Endothelial cell of umbilical vein (primary cell): ENCODE measurements at regions not wholly inside any gene's neighbourhood (a gene's known extent, or its start where the extent isn't known, plus 50 kb on each side); places are given as distances from the start of the nearest gene placed in this dataset.

Experiments
- BruUV-seq: library from RNA; stranded (reverse); fragments of 400-500 nt; replicated peaks from 2 replicates; lab custom pipeline; 2021; lab: Mats Ljungman, UMichigan
- CTCF ChIA-PET: fragments of 300-600, 350-600 bp; sonication (Branson Sonifier 250); formaldehyde crosslinking; loops from one replicate; lab custom pipeline; 2021; ENCODE audit warnings: antibody characterized with exemption, inconsistent platforms; lab: Charles Lee
- POLR2A ChIA-PET: fragments of 300-600, 350-600 bp; sonication (Branson Sonifier 250); formaldehyde crosslinking; loops from one replicate; lab custom pipeline; 2021; ENCODE audit warnings: antibody characterized with exemption, inconsistent platforms; lab: Charles Lee
- DNase-seq: peaks from one replicate; pipeline ENCODE4 v3.0.0-alpha.2; 2011; ENCODE audit warnings: low read depth, low spot score
- FAIRE-seq: peaks from 2 replicates; lab custom pipeline; 2011; peaks lifted over from hg19 to GRCh38; lab: Jason Lieb, UNC
- H2AFZ ChIP-seq: 2 replicates; pipeline ENCODE4 v1.6.0; 2012; ENCODE audit warnings: low read depth, low read length, control low read depth, inconsistent platforms
- H3K27ac ChIP-seq: 2 replicates; pipeline ENCODE4 v1.5.1; 2011; ENCODE audit warnings: low read depth, mild to moderate bottlenecking, control low read depth, low read length, moderate library complexity; ENCODE audit not compliant: insufficient read depth
- H3K27me3 ChIP-seq, 2 experiments: 2 replicates each; pipeline versions ENCODE4 v1.6.0 to v1.6.1; 2011; ENCODE audit warnings: low read length in 2 of 2, mixed read lengths in 1 of 2; ENCODE audit not compliant: control insufficient read depth in 2 of 2, insufficient read depth in 2 of 2
- H3K36me3 ChIP-seq, 2 experiments: 2 replicates in 1 of 2; 3 replicates in 1 of 2; pipeline ENCODE4 v1.5.1; 2011; ENCODE audit warnings: low read length in 2 of 2, mild to moderate bottlenecking in 1 of 2, moderate library complexity in 1 of 2; ENCODE audit not compliant: control insufficient read depth in 2 of 2, insufficient read depth in 2 of 2; ENCODE audit errors: extremely low read depth in 1 of 2
- H3K4me1 ChIP-seq: 3 replicates; pipeline ENCODE4 v1.5.1; 2011; ENCODE audit warnings: mild to moderate bottlenecking, low read length; ENCODE audit not compliant: control insufficient read depth, insufficient read depth; ENCODE audit errors: extremely low read depth
- H3K4me2 ChIP-seq: 2 replicates; pipeline ENCODE4 v1.6.1; 2011; ENCODE audit warnings: low read length, control low read depth, mixed read lengths; ENCODE audit not compliant: insufficient read depth
- H3K4me3 ChIP-seq, 3 experiments: fragments of 200-600 bp in 1 of 3; sonication (generic), shearing (Covaris generic) in 1 of 3; replicated peaks in 1 of 3; 2 replicates each; pipeline ENCODE4 v1.5.1; 2011 to 2016; ENCODE audit warnings: control low read depth in 3 of 3, low read length in 3 of 3, mild to moderate bottlenecking in 2 of 3, inconsistent platforms in 1 of 3, low read depth in 1 of 3, moderate library complexity in 1 of 3; ENCODE audit not compliant: insufficient read depth in 1 of 3
- H3K79me2 ChIP-seq: 2 replicates; pipeline ENCODE4 v1.6.0; 2012; ENCODE audit warnings: low read length, inconsistent platforms; ENCODE audit not compliant: control insufficient read depth, insufficient read depth
- H3K9ac ChIP-seq: replicated peaks from 2 replicates; pipeline ENCODE3; 2011; ENCODE audit warnings: low read length, control low read depth; ENCODE audit not compliant: insufficient read depth; ENCODE audit errors: extremely low read depth
- H3K9me1 ChIP-seq: replicated peaks from 3 replicates; pipeline ENCODE4 v1.6.0; 2011; ENCODE audit warnings: mild to moderate bottlenecking, low read length; ENCODE audit not compliant: control insufficient read depth, insufficient read depth; ENCODE audit errors: extremely low read depth
- H3K9me3 ChIP-seq: replicated peaks from 2 replicates; pipeline ENCODE4 v1.5.1; 2012; ENCODE audit warnings: low read length, inconsistent platforms; ENCODE audit not compliant: control insufficient read depth, insufficient read depth
- H4K20me1 ChIP-seq: replicated peaks from 2 replicates; pipeline ENCODE3; 2011; ENCODE audit warnings: mild to moderate bottlenecking, low read length; ENCODE audit not compliant: control insufficient read depth, insufficient read depth; ENCODE audit errors: extremely low read depth
- CTCF ChIP-seq, 2 donors: IDR thresholded peaks; 1 replicate in 1 of 2; 2 replicates in 1 of 2; pipeline ENCODE4 v1.5.1; 2011; ENCODE audit warnings: low read length in 2 of 2, mild to moderate bottlenecking in 2 of 2, moderate library complexity in 2 of 2, control low read depth in 1 of 2, inconsistent platforms in 1 of 2, low read depth in 1 of 2; ENCODE audit not compliant: insufficient read depth in 1 of 2; ENCODE audit errors: extremely low read depth in 1 of 2
- EZH2 ChIP-seq: IDR thresholded peaks from 2 replicates; pipeline ENCODE4 v1.6.1; 2012; ENCODE audit warnings: borderline replicate concordance, low read depth, mild to moderate bottlenecking, moderate library complexity, low read length, inconsistent platforms; ENCODE audit not compliant: severe bottlenecking
- FOS ChIP-seq: IDR thresholded peaks from 2 replicates; pipeline ENCODE4 v1.6.1; 2011; ENCODE audit warnings: mild to moderate bottlenecking, low read length, moderate library complexity, borderline replicate concordance; ENCODE audit not compliant: insufficient read depth
- GATA2 ChIP-seq: IDR thresholded peaks from 2 replicates; pipeline ENCODE4 v1.7.0; 2011; ENCODE audit warnings: low read depth, mild to moderate bottlenecking, moderate library complexity, mixed read lengths, low read length; ENCODE audit not compliant: insufficient read length, insufficient read depth
- JUN ChIP-seq: IDR thresholded peaks from 2 replicates; pipeline ENCODE4 v1.6.1; 2011; ENCODE audit warnings: borderline replicate concordance, low read depth; ENCODE audit not compliant: insufficient read length, insufficient read depth
- MAX ChIP-seq: IDR thresholded peaks from 2 replicates; pipeline ENCODE4 v1.6.1; 2011; ENCODE audit not compliant: insufficient read depth, insufficient read length
- MYC ChIP-seq: IDR thresholded peaks from one replicate; pipeline ENCODE4 v1.6.1; 2011; ENCODE audit warnings: mild to moderate bottlenecking, low read depth, low read length
- POLR2A ChIP-seq: IDR thresholded peaks from 2 replicates; pipeline ENCODE4 v1.6.1; 2012; ENCODE audit warnings: low read depth, mild to moderate bottlenecking, control low read depth, low read length
- POLR2AphosphoS5 ChIP-seq: IDR thresholded peaks from 2 replicates; pipeline ENCODE4 v1.6.1; 2012; ENCODE audit warnings: low read depth, mild to moderate bottlenecking, control low read depth, low read length, moderate library complexity; ENCODE audit not compliant: insufficient read depth
- dilution Hi-C: fragments of 300-500 bp; cut with MboI; formaldehyde crosslinking; loops from one replicate; pipeline ENCODE4 v1.15.0; 2019; ENCODE audit warnings: low sequenced_read_pairs; ENCODE audit not compliant: extremely low pct_ligation_motif_present
- intact Hi-C: fragments of 100-400 bp; cut with micrococcal nuclease; formaldehyde crosslinking; loops from one replicate; pipeline ENCODE4 v1.10.0; 2022

DNA sequence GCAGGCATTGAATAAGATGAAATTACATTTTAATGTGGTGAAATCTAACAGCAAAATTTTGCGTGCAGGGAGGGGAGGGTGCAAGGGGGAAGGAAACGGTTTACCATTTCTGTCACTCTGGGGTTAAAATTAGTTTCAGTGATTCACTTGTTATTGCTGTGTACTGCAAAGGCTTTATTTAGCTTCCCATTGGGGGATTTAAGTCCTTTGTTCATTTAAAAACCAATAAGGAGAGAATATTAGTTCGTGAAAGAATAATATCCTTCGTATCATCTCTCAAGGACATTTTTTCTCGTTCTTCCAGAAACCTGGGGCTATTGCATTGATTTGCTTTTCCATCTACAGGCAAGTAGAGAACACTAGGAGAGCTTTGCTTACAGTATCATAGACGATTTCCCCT, 667.8 kb upstream of the RGMB start:
- Histone ChIP-seq H3K27me3 (no peaks in the 10 kb centered on the region), H2AFZ (no peak overlapping the region), H3K4me3 (no peak overlapping the region), H3K27ac (no peak overlapping the region), H3K79me2 (no peaks in the 10 kb centered on the region), H4K20me1 (no peaks in the 10 kb centered on the region), H3K9ac (no peak overlapping the region), H3K4me1 (peaks cover 45% of the 10 kb centered on the region), H3K9me3 (no peaks in the 10 kb centered on the region), H3K9me1 (no peaks in the 10 kb centered on the region), H3K36me3 (no peaks in the 10 kb centered on the region), H3K4me2 (no peak overlapping the region)
- TF ChIP-seq JUN: no peak
- TF ChIP-seq CTCF (IDR thresholded peaks at IDR 0.05; ENCODE audit: extremely low read depth in 1 of 2, insufficient read depth in 1 of 2, low read depth in 1 of 2, low read length in 2 of 2): no peak
- no peak for TF ChIP-seq GATA2
- no peak for TF ChIP-seq EZH2
- TF ChIP-seq MAX: no peak
- no peak for TF ChIP-seq POLR2AphosphoS5
- no peak for TF ChIP-seq FOS
- no peak for TF ChIP-seq POLR2A
- TF ChIP-seq MYC: no peak
- intact Hi-C loops (loop anchor here (5.0 kb wide), 1 partner anchor 667 kb away; the partner anchor contains the start of gene RGMB), dilution Hi-C loops (no loop called here)
- no peak for DNase-seq
- ChIA-PET POLR2A (no interaction called here), CTCF (interaction anchor here (1.3 kb wide), 1 partner anchor 85 kb away, joined by 3 read pairs; no protein-coding TSS in a partner anchor)
- BruUV-seq: no TSS peak
- FAIRE-seq: no peak
